Activated naive CD8-positive, alpha-beta T cell treated with anti-CD3 and anti-CD28 coated beads for 36 hours (primary cell): ENCODE measurements at regions not wholly inside any gene's neighbourhood (a gene's known extent, or its start where the extent isn't known, plus 50 kb on each side); places are given as distances from the start of the nearest gene placed in this dataset.

Experiments
- DNase-seq: peaks from one replicate; pipeline ENCODE4 v3.0.0; 2021
- H3K27ac Mint-ChIP-seq: one replicate; pipeline ENCODE4 v1.8.0; 2022; ENCODE audit warnings: mild to moderate bottlenecking, moderate library complexity, mixed read lengths
- H3K27me3 Mint-ChIP-seq: one replicate; pipeline ENCODE4 v1.8.0; 2022; ENCODE audit warnings: mild to moderate bottlenecking, mixed read lengths
- H3K36me3 Mint-ChIP-seq: one replicate; pipeline ENCODE4 v1.8.0; 2021; ENCODE audit warnings: mild to moderate bottlenecking, mixed read lengths
- H3K4me1 Mint-ChIP-seq: one replicate; pipeline ENCODE4 v1.8.0; 2021; ENCODE audit warnings: mixed read lengths
- H3K4me3 Mint-ChIP-seq: one replicate; pipeline ENCODE4 v1.8.0; 2022; ENCODE audit warnings: mild to moderate bottlenecking, moderate library complexity, mixed read lengths
- H3K9me3 Mint-ChIP-seq: one replicate; pipeline ENCODE4 v1.8.0; 2022; ENCODE audit warnings: mixed read lengths

DNA sequence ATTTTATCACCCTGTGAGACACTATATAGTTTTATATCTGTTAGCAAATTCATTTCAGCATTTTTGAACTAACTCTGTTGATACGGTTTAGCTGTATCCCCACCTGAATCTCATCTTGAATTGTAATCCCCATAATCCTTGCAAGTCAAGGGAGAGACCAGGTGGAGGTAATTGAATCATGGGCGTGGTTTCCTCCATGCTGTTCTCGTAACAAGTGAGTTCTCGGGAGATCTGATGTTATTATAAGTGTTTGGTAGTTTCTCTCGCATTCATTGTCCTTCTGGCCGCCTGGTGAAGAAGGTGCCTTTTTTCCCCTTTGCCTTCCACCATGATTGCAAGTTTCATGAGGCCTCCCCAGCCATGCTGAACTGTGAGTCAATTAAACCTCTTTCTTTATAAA, 53.2 kb upstream of the TMC3 start:
- H3K9me3 Mint-ChIP-seq: peaks cover 7% of the 10 kb centered on the region
- H3K36me3 Mint-ChIP-seq: no peaks in the 10 kb centered on the region
- no peak overlapping the region for H3K4me3 Mint-ChIP-seq
- DNase-seq: no peak
- no peaks in the 10 kb centered on the region for H3K27me3 Mint-ChIP-seq
- H3K4me1 Mint-ChIP-seq: no peaks in the 10 kb centered on the region
- H3K27ac Mint-ChIP-seq: no peak overlapping the region

DNA sequence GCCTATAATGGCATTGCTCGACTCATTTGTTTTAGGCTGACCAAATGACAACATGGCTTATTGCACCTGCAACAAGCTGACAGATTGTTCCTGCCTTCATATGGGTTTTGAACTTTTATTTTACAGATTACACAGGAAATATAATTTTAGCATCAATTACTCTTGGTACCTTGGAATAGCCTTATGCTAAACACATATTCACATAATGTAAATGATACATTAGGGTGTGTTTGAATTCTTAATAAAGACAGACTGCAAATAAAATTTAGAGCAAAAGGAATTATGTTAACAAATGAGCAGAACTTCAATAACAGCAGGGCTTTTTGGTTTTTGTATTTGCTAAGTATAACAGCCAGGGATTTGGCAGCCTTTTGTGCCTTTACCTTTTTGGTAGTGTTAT, 51.9 kb upstream of the TMC3 start:
- no peaks in the 10 kb centered on the region for H3K27me3 Mint-ChIP-seq
- DNase-seq: no peak
- no peaks in the 10 kb centered on the region for H3K36me3 Mint-ChIP-seq
- no peak overlapping the region for H3K27ac Mint-ChIP-seq
- H3K4me1 Mint-ChIP-seq: no peaks in the 10 kb centered on the region
- H3K9me3 Mint-ChIP-seq: no peaks in the 10 kb centered on the region
- H3K4me3 Mint-ChIP-seq: no peak overlapping the region
